ENCODE measurements at regions not wholly inside any gene's neighbourhood (a gene's known extent, or its start where the extent isn't known, plus 50 kb on each side); places are given as distances from the start of the nearest gene placed in this dataset.
A peak's percentile ranks its signal among the peaks of the same experiment; 100 is the strongest.

GRCh38 chr5:73284985-73285384, 112.0 kb downstream of the TMEM174 start:
- no peak for DNase-seq (ENCODE audit: low read depth in 1 of 2, low spot score in 1 of 2)
- TF ChIP-seq JUND (IDR thresholded peaks at IDR 0.05; ENCODE audit: low read depth) = no peak
- in situ Hi-C loops (cut with HindIII; ENCODE audit: low pct_unique_long_range_greater_than_20kb, low sequenced_read_pairs) = no loop called here

GRCh38 chr5:73284220-73284795, 111.3 kb downstream of the TMEM174 start:
- TF ChIP-seq JUND (IDR thresholded peaks at IDR 0.05; ENCODE audit: low read depth) = no peak
- in situ Hi-C loops (cut with HindIII; ENCODE audit: low pct_unique_long_range_greater_than_20kb, low sequenced_read_pairs) = no loop called here
- no peak for DNase-seq (ENCODE audit: low read depth in 1 of 2, low spot score in 1 of 2)

GRCh38 chr5:73282923-73283322, 109.9 kb downstream of the TMEM174 start:
- in situ Hi-C loops (cut with HindIII; ENCODE audit: low pct_unique_long_range_greater_than_20kb, low sequenced_read_pairs) = no loop called here
- DNase-seq (ENCODE audit: low read depth in 1 of 2, low spot score in 1 of 2) = peak in 1 of 2 experiments; percentile 35
- no peak for TF ChIP-seq JUND (IDR thresholded peaks at IDR 0.05; ENCODE audit: low read depth)

- in situ Hi-C loops (cut with HindIII; ENCODE audit: low pct_unique_long_range_greater_than_20kb, low sequenced_read_pairs) = no loop called here
- no peak for TF ChIP-seq JUND (IDR thresholded peaks at IDR 0.05; ENCODE audit: low read depth)
- DNase-seq (ENCODE audit: low read depth in 1 of 2, low spot score in 1 of 2) = no peak
These were observed 109.4 kb downstream of the TMEM174 start for GRCh38 chr5:73282383-73282782.

GRCh38 chr5:73280821-73281746, 108.1 kb downstream of the TMEM174 start:
- DNase-seq (ENCODE audit: low read depth in 1 of 2, low spot score in 1 of 2) = no peak
- no peak for TF ChIP-seq JUND (IDR thresholded peaks at IDR 0.05; ENCODE audit: low read depth)
- in situ Hi-C loops (cut with HindIII; ENCODE audit: low pct_unique_long_range_greater_than_20kb, low sequenced_read_pairs) = no loop called here

- DNase-seq (ENCODE audit: low read depth in 1 of 2, low spot score in 1 of 2) = peak in 1 of 2 experiments; percentile 33
- in situ Hi-C loops (cut with HindIII; ENCODE audit: low pct_unique_long_range_greater_than_20kb, low sequenced_read_pairs) = no loop called here
- no peak for TF ChIP-seq JUND (IDR thresholded peaks at IDR 0.05; ENCODE audit: low read depth)
These were observed 107.4 kb downstream of the TMEM174 start for GRCh38 chr5:73280386-73280785.

GRCh38 chr5:73279805-73280204, 106.8 kb downstream of the TMEM174 start:
- TF ChIP-seq JUND (IDR thresholded peaks at IDR 0.05; ENCODE audit: low read depth) = no peak
- DNase-seq (ENCODE audit: low read depth in 1 of 2, low spot score in 1 of 2) = no peak
- in situ Hi-C loops (cut with HindIII; ENCODE audit: low pct_unique_long_range_greater_than_20kb, low sequenced_read_pairs) = no loop called here

GRCh38 chr5:73278693-73279092, 105.7 kb downstream of the TMEM174 start:
- in situ Hi-C loops (cut with HindIII; ENCODE audit: low pct_unique_long_range_greater_than_20kb, low sequenced_read_pairs) = no loop called here
- no peak for TF ChIP-seq JUND (IDR thresholded peaks at IDR 0.05; ENCODE audit: low read depth)

GRCh38 chr5:73274881-73275663, 102.1 kb downstream of the TMEM174 start:
- peak in 1 of 2 experiments; percentile 77 for DNase-seq (ENCODE audit: low read depth in 1 of 2, low spot score in 1 of 2)
- in situ Hi-C loops (cut with HindIII; ENCODE audit: low pct_unique_long_range_greater_than_20kb, low sequenced_read_pairs) = no loop called here
- TF ChIP-seq JUND (IDR thresholded peaks at IDR 0.05; ENCODE audit: low read depth) = no peak

More at GRCh38 chr5:73278693-73279092, 105.7 kb downstream of the TMEM174 start:
- DNase-seq (ENCODE audit: low read depth in 1 of 2, low spot score in 1 of 2) = peak in 1 of 2 experiments; percentile 89

GRCh38 chr5:73274121-73274520, 101.1 kb downstream of the TMEM174 start:
- in situ Hi-C loops (cut with HindIII; ENCODE audit: low pct_unique_long_range_greater_than_20kb, low sequenced_read_pairs) = no loop called here
- DNase-seq (ENCODE audit: low read depth in 1 of 2, low spot score in 1 of 2) = no peak
- no peak for TF ChIP-seq JUND (IDR thresholded peaks at IDR 0.05; ENCODE audit: low read depth)

- DNase-seq (ENCODE audit: low read depth in 1 of 2, low spot score in 1 of 2) = peak in 1 of 2 experiments; percentile 81
- no peak for TF ChIP-seq JUND (IDR thresholded peaks at IDR 0.05; ENCODE audit: low read depth)
- in situ Hi-C loops (cut with HindIII; ENCODE audit: low pct_unique_long_range_greater_than_20kb, low sequenced_read_pairs) = no loop called here
These were observed 100.5 kb downstream of the TMEM174 start for GRCh38 chr5:73273379-73274050.

- in situ Hi-C loops (cut with HindIII; ENCODE audit: low pct_unique_long_range_greater_than_20kb, low sequenced_read_pairs) = no loop called here
- no peak for DNase-seq (ENCODE audit: low read depth in 1 of 2, low spot score in 1 of 2)
- no peak for TF ChIP-seq JUND (IDR thresholded peaks at IDR 0.05; ENCODE audit: low read depth)
These were observed 99.4 kb downstream of the TMEM174 start for GRCh38 chr5:73272351-73272750.
